Ectodermal cell (in vitro differentiated cells): ENCODE measurements at regions not wholly inside any gene's neighbourhood (a gene's known extent, or its start where the extent isn't known, plus 50 kb on each side); places are given as distances from the start of the nearest gene placed in this dataset.

Source experiments
- H3K27ac ChIP-seq: 2 replicates; pipeline ENCODE4 v1.7.0; 2013; ENCODE audit warnings: mild to moderate bottlenecking, low read depth, low read length; ENCODE audit not compliant: insufficient read depth, poor library complexity, severe bottlenecking
- H3K27me3 ChIP-seq: 2 replicates; pipeline ENCODE4 v1.7.0; 2013; ENCODE audit warnings: mild to moderate bottlenecking, low read length; ENCODE audit not compliant: insufficient read depth, control insufficient read depth, poor library complexity, severe bottlenecking
- H3K36me3 ChIP-seq: one replicate; pipeline ENCODE4 v1.7.0; 2013; ENCODE audit warnings: low read length; ENCODE audit not compliant: control insufficient read depth, insufficient read depth
- H3K4me1 ChIP-seq: one replicate; pipeline ENCODE4 v1.7.0; 2013; ENCODE audit warnings: low read length; ENCODE audit not compliant: control insufficient read depth, insufficient read depth
- H3K4me3 ChIP-seq: 2 replicates; pipeline ENCODE4 v1.7.0; 2013; ENCODE audit warnings: low read depth, low read length, control low read depth; ENCODE audit not compliant: insufficient read depth
- H3K9me3 ChIP-seq: 2 replicates; pipeline ENCODE4 v1.7.0; 2013; ENCODE audit warnings: mild to moderate bottlenecking, low read length, moderate library complexity; ENCODE audit not compliant: control insufficient read depth
- WGBS, 2 experiments: methylation state at CpG; one replicate each; pipeline ENCODE4 v1.1.7; 2013; ENCODE audit warnings: missing lambda C conversion rate in 2 of 2; 5-methylcytosine and 5-hydroxymethylcytosine counted together

GRCh38 chr1:68651115-68651514, 154.2 kb upstream of the DEPDC1 start:
- Histone ChIP-seq H3K27ac (no peak overlapping the region), H3K36me3 (no peaks in the 10 kb centered on the region)
- WGBS, 2 experiments = 28 to 41% methylated on average over 1 of the region's 1 CpG

GRCh38 chr1:68653882-68654281, 157.0 kb upstream of the DEPDC1 start:
- no peaks in the 10 kb centered on the region for H3K36me3 ChIP-seq
- no peaks in the 10 kb centered on the region for H3K9me3 ChIP-seq
- no peak overlapping the region for H3K27ac ChIP-seq
- no peaks in the 10 kb centered on the region for H3K27me3 ChIP-seq
- no peak overlapping the region for H3K4me3 ChIP-seq
- 91% methylated on average over 2 of the region's 2 CpGs; no CpG with 5 or more reads in 1 of the 2 experiments for WGBS, 2 experiments
- no peaks in the 10 kb centered on the region for H3K4me1 ChIP-seq

More at GRCh38 chr1:68651115-68651514, 154.2 kb upstream of the DEPDC1 start:
- Histone ChIP-seq H3K9me3 (no peaks in the 10 kb centered on the region), H3K4me3 (no peak overlapping the region), H3K4me1 (no peaks in the 10 kb centered on the region), H3K27me3 (no peaks in the 10 kb centered on the region)

- H3K9me3 ChIP-seq = no peaks in the 10 kb centered on the region
- H3K4me1 ChIP-seq = no peaks in the 10 kb centered on the region
- 94 to 95% methylated on average over 2 to 4 of the region's 4 CpGs for WGBS, 2 experiments
- H3K27ac ChIP-seq = no peak overlapping the region
- H3K27me3 ChIP-seq = no peaks in the 10 kb centered on the region
- H3K4me3 ChIP-seq = no peak overlapping the region
- no peaks in the 10 kb centered on the region for H3K36me3 ChIP-seq
These were observed 176.9 kb upstream of the DEPDC1 start for GRCh38 chr1:68673771-68674170.

GRCh38 chr1:68675336-68675735, 178.5 kb upstream of the DEPDC1 start:
- H3K4me3 ChIP-seq = no peak overlapping the region
- H3K36me3 ChIP-seq = no peaks in the 10 kb centered on the region
- H3K9me3 ChIP-seq = no peaks in the 10 kb centered on the region
- H3K27ac ChIP-seq = no peak overlapping the region
- H3K4me1 ChIP-seq = no peaks in the 10 kb centered on the region
- H3K27me3 ChIP-seq = no peaks in the 10 kb centered on the region

GRCh38 chr1:68677684-68678351, 180.9 kb upstream of the DEPDC1 start:
- Histone ChIP-seq H3K27me3 (no peaks in the 10 kb centered on the region), H3K4me3 (no peak overlapping the region), H3K4me1 (no peaks in the 10 kb centered on the region), H3K36me3 (no peaks in the 10 kb centered on the region), H3K27ac (no peak overlapping the region), H3K9me3 (no peaks in the 10 kb centered on the region)
- 97 to 98% methylated on average over 1 of the region's 1 CpG for WGBS, 2 experiments

- Histone ChIP-seq H3K4me1 (no peaks in the 10 kb centered on the region), H3K27ac (no peak overlapping the region), H3K4me3 (no peak overlapping the region), H3K27me3 (no peaks in the 10 kb centered on the region), H3K36me3 (no peaks in the 10 kb centered on the region), H3K9me3 (no peaks in the 10 kb centered on the region)
- 88 to 92% methylated on average over 3 of the region's 3 CpGs for WGBS, 2 experiments
These were observed 199.3 kb upstream of the DEPDC1 start for GRCh38 chr1:68696221-68696620.

- no peaks in the 10 kb centered on the region for H3K27me3 ChIP-seq
- no peak overlapping the region for H3K4me3 ChIP-seq
- H3K4me1 ChIP-seq = no peaks in the 10 kb centered on the region
- H3K9me3 ChIP-seq = no peaks in the 10 kb centered on the region
- H3K36me3 ChIP-seq = no peaks in the 10 kb centered on the region
- WGBS, 2 experiments = 43 to 46% methylated on average over 1 of the region's 2 CpGs
- H3K27ac ChIP-seq = no peak overlapping the region
These were observed 207.1 kb upstream of the DEPDC1 start for GRCh38 chr1:68703921-68704354.

- Histone ChIP-seq H3K36me3 (no peaks in the 10 kb centered on the region), H3K4me3 (no peak overlapping the region), H3K27me3 (no peaks in the 10 kb centered on the region), H3K27ac (no peak overlapping the region), H3K4me1 (no peaks in the 10 kb centered on the region), H3K9me3 (no peaks in the 10 kb centered on the region)
- WGBS, 2 experiments = 94 to 95% methylated on average over 2 of the region's 2 CpGs
These were observed 208.0 kb upstream of the DEPDC1 start for GRCh38 chr1:68704800-68705443.

GRCh38 chr1:68705466-68705865, 208.6 kb upstream of the DEPDC1 start:
- H3K4me3 ChIP-seq = no peak overlapping the region
- H3K36me3 ChIP-seq = no peaks in the 10 kb centered on the region
- no peaks in the 10 kb centered on the region for H3K27me3 ChIP-seq
- no peaks in the 10 kb centered on the region for H3K9me3 ChIP-seq
- no peaks in the 10 kb centered on the region for H3K4me1 ChIP-seq
- H3K27ac ChIP-seq = no peak overlapping the region

- no peaks in the 10 kb centered on the region for H3K27me3 ChIP-seq
- no peaks in the 10 kb centered on the region for H3K4me1 ChIP-seq
- H3K27ac ChIP-seq = no peak overlapping the region
- H3K36me3 ChIP-seq = no peaks in the 10 kb centered on the region
- H3K4me3 ChIP-seq = no peak overlapping the region
- H3K9me3 ChIP-seq = no peaks in the 10 kb centered on the region
- WGBS, 2 experiments = 92 to 95% methylated on average over 3 to 4 of the region's 4 CpGs
These were observed 209.9 kb upstream of the DEPDC1 start for GRCh38 chr1:68706639-68707317.
